Stimulated activated CD4-positive, alpha-beta T cell treated with anti-CD3 and anti-CD28 coated beads, TNF-alpha, amount 100 ng/mL, for 4 hours (primary cell): ENCODE measurements at regions not wholly inside any gene's neighbourhood (a gene's known extent, or its start where the extent isn't known, plus 50 kb on each side); places are given as distances from the start of the nearest gene placed in this dataset.

Experiments
- DNase-seq, 3 experiments: peaks; one replicate each; pipeline ENCODE4 v3.0.0-alpha.2; 2020; ENCODE audit warnings: low read depth in 3 of 3

- DNase-seq, result no peak
Observed at GRCh38 chr15:66848686-66849392, 146.8 kb downstream of the SMAD6 start.

- DNase-seq, result no peak
Observed at GRCh38 chr15:66849393-66849745, 147.3 kb downstream of the SMAD6 start.

- DNase-seq, result no peak
Observed at GRCh38 chr15:66849746-66850077, 147.7 kb downstream of the SMAD6 start.

GRCh38 chr15:66850078-66850991 lies 148.3 kb downstream of the SMAD6 start:
- DNase-seq, result no peak

- DNase-seq, result no peak
Observed at GRCh38 chr15:66850996-66851310, 148.9 kb downstream of the SMAD6 start.

- DNase-seq, result peak; percentile 55 to 57 (median 56)
Observed at GRCh38 chr15:66851311-66852063, 149.5 kb downstream of the SMAD6 start.

- no peak for DNase-seq
Observed at GRCh38 chr15:66852064-66852905, 150.2 kb downstream of the SMAD6 start.

GRCh38 chr15:66854012-66854965 lies 152.3 kb downstream of the SMAD6 start:
- no peak for DNase-seq

- DNase-seq, result no peak
Observed at GRCh38 chr15:66855041-66855440, 153.0 kb downstream of the SMAD6 start.

- no peak for DNase-seq
Observed at GRCh38 chr15:66857694-66858093, 155.7 kb downstream of the SMAD6 start.

- DNase-seq, result no peak
Observed at GRCh38 chr15:66858423-66859207, 156.6 kb downstream of the SMAD6 start.

- no peak for DNase-seq
Observed at GRCh38 chr15:66859688-66860253, 157.7 kb downstream of the SMAD6 start.

GRCh38 chr15:66860844-66861243 lies 158.8 kb downstream of the SMAD6 start:
- no peak for DNase-seq

GRCh38 chr15:66862111-66862939 lies 160.3 kb downstream of the SMAD6 start:
- no peak for DNase-seq

GRCh38 chr15:66862940-66863335 lies 160.9 kb downstream of the SMAD6 start:
- DNase-seq, result peak; percentile 43 to 54 (median 51)

- DNase-seq, result no peak
Observed at GRCh38 chr15:66863390-66864085, 161.5 kb downstream of the SMAD6 start.

- DNase-seq, result no peak
Observed at GRCh38 chr15:66864086-66864830, 162.2 kb downstream of the SMAD6 start.
